ENCODE measurements at regions not wholly inside any gene's neighbourhood (a gene's known extent, or its start where the extent isn't known, plus 50 kb on each side); places are given as distances from the start of the nearest gene placed in this dataset.
A peak's percentile ranks its signal among the peaks of the same experiment; 100 is the strongest.

- TF ChIP-seq CTCF (conservative IDR thresholded peaks at IDR 0.05 in 1 of 2, IDR thresholded peaks at IDR 0.05 in 1 of 2; ENCODE audit: low read depth in 1 of 2, low read length in 2 of 2) (no peak), EZH2 (IDR thresholded peaks at IDR 0.05; ENCODE audit: low read length, missing control alignments) (no peak)
- peak overlapping the region; percentile 4 for H2AFZ ChIP-seq (ENCODE audit: low read length)
- no peak overlapping the region for H3K4me2 ChIP-seq (ENCODE audit: extremely low read depth, insufficient read depth, low read length)
- H3K4me1 ChIP-seq (ENCODE audit: control insufficient read depth, extremely low read depth, insufficient read depth, low read length) = no peaks in the 10 kb centered on the region
- H4K20me1 ChIP-seq (ENCODE audit: control insufficient read depth, extremely low read depth, insufficient read depth, low read length) = no peaks in the 10 kb centered on the region
- no peak overlapping the region for H3K4me3 ChIP-seq (replicated peaks in 1 of 4; ENCODE audit: control extremely low read depth in 1 of 4, insufficient read depth in 1 of 4, low read depth in 3 of 4, low read length in 4 of 4)
- H3K27me3 ChIP-seq (ENCODE audit: control insufficient read depth, insufficient read depth, low read length) = no peaks in the 10 kb centered on the region
- H3K9me3 ChIP-seq (ENCODE audit: control insufficient read depth, insufficient read depth, low read depth, low read length) = no peaks in the 10 kb centered on the region
- no peak for DNase-seq (ENCODE audit: low read depth in 2 of 2)
- H3K9ac ChIP-seq (ENCODE audit: insufficient read depth, low read length) = no peak overlapping the region
- H3K27ac ChIP-seq (ENCODE audit: insufficient read depth, low read length) = no peak overlapping the region
- H3K79me2 ChIP-seq (ENCODE audit: control insufficient read depth, insufficient read depth, low read length) = no peaks in the 10 kb centered on the region
- no peaks in the 10 kb centered on the region for H3K36me3 ChIP-seq (ENCODE audit: control insufficient read depth, insufficient read depth, low read length)
Measured at GRCh38 chr4:126213996-126214395, 899.2 kb downstream of the FAT4 start.

- no peak overlapping the region for H3K27ac ChIP-seq (ENCODE audit: insufficient read depth, low read length)
- DNase-seq (ENCODE audit: low read depth in 2 of 2) = no peak
- no peak overlapping the region for H3K4me2 ChIP-seq (ENCODE audit: extremely low read depth, insufficient read depth, low read length)
- no peak overlapping the region for H2AFZ ChIP-seq (ENCODE audit: low read length)
- H4K20me1 ChIP-seq (ENCODE audit: control insufficient read depth, extremely low read depth, insufficient read depth, low read length) = no peaks in the 10 kb centered on the region
- H3K9me3 ChIP-seq (ENCODE audit: control insufficient read depth, insufficient read depth, low read depth, low read length) = no peaks in the 10 kb centered on the region
- H3K4me1 ChIP-seq (ENCODE audit: control insufficient read depth, extremely low read depth, insufficient read depth, low read length) = no peaks in the 10 kb centered on the region
- no peaks in the 10 kb centered on the region for H3K36me3 ChIP-seq (ENCODE audit: control insufficient read depth, insufficient read depth, low read length)
- H3K27me3 ChIP-seq (ENCODE audit: control insufficient read depth, insufficient read depth, low read length) = no peaks in the 10 kb centered on the region
- H3K79me2 ChIP-seq (ENCODE audit: control insufficient read depth, insufficient read depth, low read length) = no peaks in the 10 kb centered on the region
- no peak overlapping the region for H3K9ac ChIP-seq (ENCODE audit: insufficient read depth, low read length)
- TF ChIP-seq EZH2 (IDR thresholded peaks at IDR 0.05; ENCODE audit: low read length, missing control alignments) (no peak), CTCF (conservative IDR thresholded peaks at IDR 0.05 in 1 of 2, IDR thresholded peaks at IDR 0.05 in 1 of 2; ENCODE audit: low read depth in 1 of 2, low read length in 2 of 2) (no peak)
- no peak overlapping the region for H3K4me3 ChIP-seq (replicated peaks in 1 of 4; ENCODE audit: control extremely low read depth in 1 of 4, insufficient read depth in 1 of 4, low read depth in 3 of 4, low read length in 4 of 4)
Measured at GRCh38 chr4:126215759-126216158, 901.0 kb downstream of the FAT4 start.

GRCh38 chr4:126216611-126217010 is 901.9 kb downstream of the FAT4 start:
- TF ChIP-seq CTCF (conservative IDR thresholded peaks at IDR 0.05 in 1 of 2, IDR thresholded peaks at IDR 0.05 in 1 of 2; ENCODE audit: low read depth in 1 of 2, low read length in 2 of 2) (no peak), EZH2 (IDR thresholded peaks at IDR 0.05; ENCODE audit: low read length, missing control alignments) (no peak)
- Histone ChIP-seq H3K27ac (ENCODE audit: insufficient read depth, low read length) (no peak overlapping the region), H3K4me1 (ENCODE audit: control insufficient read depth, extremely low read depth, insufficient read depth, low read length) (no peaks in the 10 kb centered on the region), H3K4me3 (replicated peaks in 1 of 4; ENCODE audit: control extremely low read depth in 1 of 4, insufficient read depth in 1 of 4, low read depth in 3 of 4, low read length in 4 of 4) (no peak overlapping the region), H2AFZ (ENCODE audit: low read length) (no peak overlapping the region), H3K4me2 (ENCODE audit: extremely low read depth, insufficient read depth, low read length) (no peak overlapping the region), H3K27me3 (ENCODE audit: control insufficient read depth, insufficient read depth, low read length) (no peaks in the 10 kb centered on the region), H3K9me3 (ENCODE audit: control insufficient read depth, insufficient read depth, low read depth, low read length) (no peaks in the 10 kb centered on the region), H3K9ac (ENCODE audit: insufficient read depth, low read length) (no peak overlapping the region), H3K79me2 (ENCODE audit: control insufficient read depth, insufficient read depth, low read length) (no peaks in the 10 kb centered on the region), H4K20me1 (ENCODE audit: control insufficient read depth, extremely low read depth, insufficient read depth, low read length) (no peaks in the 10 kb centered on the region), H3K36me3 (ENCODE audit: control insufficient read depth, insufficient read depth, low read length) (no peaks in the 10 kb centered on the region)
- no peak for DNase-seq (ENCODE audit: low read depth in 2 of 2)

All from fibroblast of lung (primary cell).